ENCODE measurements at regions not wholly inside any gene's neighbourhood (a gene's known extent, or its start where the extent isn't known, plus 50 kb on each side); places are given as distances from the start of the nearest gene placed in this dataset.

- no peak overlapping the region for H3K27ac ChIP-seq
- H3K36me3 ChIP-seq (replicated peaks) = no peaks in the 10 kb centered on the region
- no peak overlapping the region for H3K4me3 ChIP-seq (ENCODE audit: low read depth, low read length)
- peak; percentile 91 for TF ChIP-seq CTCF (IDR thresholded peaks at IDR 0.05; ENCODE audit: low read depth, low read length, missing control alignments)
- in situ Hi-C loops (cut with HindIII; ENCODE audit: low pct_ligation_motif_present, low sequenced_read_pairs) = no loop called here
- DNase-seq = peak; percentile 76
- H3K27me3 ChIP-seq (replicated peaks) = no peaks in the 10 kb centered on the region
Measured at GRCh38 chr3:18295171-18295920, 129.8 kb downstream of the SATB1 start.

- Histone ChIP-seq H3K27me3 (replicated peaks) (no peaks in the 10 kb centered on the region), H3K36me3 (replicated peaks) (no peaks in the 10 kb centered on the region), H3K4me3 (ENCODE audit: low read depth, low read length) (no peak overlapping the region), H3K27ac (no peak overlapping the region)
- no peak for TF ChIP-seq CTCF (IDR thresholded peaks at IDR 0.05; ENCODE audit: low read depth, low read length, missing control alignments)
- in situ Hi-C loops (cut with HindIII; ENCODE audit: low pct_ligation_motif_present, low sequenced_read_pairs) = no loop called here
- DNase-seq = no peak
Measured at GRCh38 chr3:18290157-18290556, 135.0 kb downstream of the SATB1 start.

GRCh38 chr3:18288243-18288642, 136.9 kb downstream of the SATB1 start:
- DNase-seq = no peak
- Histone ChIP-seq H3K4me3 (ENCODE audit: low read depth, low read length) (no peak overlapping the region), H3K27ac (no peak overlapping the region), H3K36me3 (replicated peaks) (no peaks in the 10 kb centered on the region), H3K27me3 (replicated peaks) (no peaks in the 10 kb centered on the region)
- no peak for TF ChIP-seq CTCF (IDR thresholded peaks at IDR 0.05; ENCODE audit: low read depth, low read length, missing control alignments)
- in situ Hi-C loops (cut with HindIII; ENCODE audit: low pct_ligation_motif_present, low sequenced_read_pairs) = no loop called here

- no peak for TF ChIP-seq CTCF (IDR thresholded peaks at IDR 0.05; ENCODE audit: low read depth, low read length, missing control alignments)
- H3K4me3 ChIP-seq (ENCODE audit: low read depth, low read length) = no peak overlapping the region
- in situ Hi-C loops (cut with HindIII; ENCODE audit: low pct_ligation_motif_present, low sequenced_read_pairs) = no loop called here
- H3K36me3 ChIP-seq (replicated peaks) = no peaks in the 10 kb centered on the region
- H3K27me3 ChIP-seq (replicated peaks) = no peaks in the 10 kb centered on the region
- DNase-seq = no peak
- no peak overlapping the region for H3K27ac ChIP-seq
Measured at GRCh38 chr3:18284716-18285115, 140.4 kb downstream of the SATB1 start.

GRCh38 chr3:18283680-18284079, 141.5 kb downstream of the SATB1 start:
- no peak overlapping the region for H3K4me3 ChIP-seq (ENCODE audit: low read depth, low read length)
- H3K27ac ChIP-seq = no peak overlapping the region
- H3K36me3 ChIP-seq (replicated peaks) = no peaks in the 10 kb centered on the region
- no peaks in the 10 kb centered on the region for H3K27me3 ChIP-seq (replicated peaks)
- in situ Hi-C loops (cut with HindIII; ENCODE audit: low pct_ligation_motif_present, low sequenced_read_pairs) = no loop called here
- no peak for DNase-seq
- no peak for TF ChIP-seq CTCF (IDR thresholded peaks at IDR 0.05; ENCODE audit: low read depth, low read length, missing control alignments)

GRCh38 chr3:18282507-18282906, 142.6 kb downstream of the SATB1 start:
- no peak for DNase-seq
- in situ Hi-C loops (cut with HindIII; ENCODE audit: low pct_ligation_motif_present, low sequenced_read_pairs) = no loop called here
- no peak for TF ChIP-seq CTCF (IDR thresholded peaks at IDR 0.05; ENCODE audit: low read depth, low read length, missing control alignments)

More at GRCh38 chr3:18282507-18282906, 142.6 kb downstream of the SATB1 start:
- Histone ChIP-seq H3K27me3 (replicated peaks) (no peaks in the 10 kb centered on the region), H3K27ac (no peak overlapping the region), H3K36me3 (replicated peaks) (no peaks in the 10 kb centered on the region), H3K4me3 (ENCODE audit: low read depth, low read length) (no peak overlapping the region)

All from brain microvascular endothelial cell (primary cell).